Osteocyte (in vitro differentiated cells): ENCODE measurements at regions not wholly inside any gene's neighbourhood (a gene's known extent, or its start where the extent isn't known, plus 50 kb on each side); places are given as distances from the start of the nearest gene placed in this dataset.

ENCODE experiments used
- DNase-seq: peaks from one replicate; pipeline ENCODE4 v3.0.0; 2021; ENCODE audit warnings: mixed read lengths; ENCODE audit not compliant: unreplicated experiment; ENCODE audit errors: extremely low spot score
- H3K27ac Mint-ChIP-seq: one replicate; pipeline ENCODE4 v1.8.0; 2021; ENCODE audit warnings: mild to moderate bottlenecking, mixed read lengths; ENCODE audit not compliant: unreplicated experiment
- H3K27me3 Mint-ChIP-seq: one replicate; pipeline ENCODE4 v1.8.0; 2021; ENCODE audit warnings: mixed read lengths; ENCODE audit not compliant: unreplicated experiment
- H3K36me3 Mint-ChIP-seq: one replicate; pipeline ENCODE4 v1.8.0; 2021; ENCODE audit warnings: mixed read lengths; ENCODE audit not compliant: unreplicated experiment
- H3K4me1 Mint-ChIP-seq: one replicate; pipeline ENCODE4 v1.8.0; 2021; ENCODE audit warnings: mixed read lengths; ENCODE audit not compliant: unreplicated experiment
- H3K4me3 Mint-ChIP-seq: one replicate; pipeline ENCODE4 v1.8.0; 2021; ENCODE audit warnings: mild to moderate bottlenecking, moderate library complexity, mixed read lengths; ENCODE audit not compliant: unreplicated experiment
- H3K9me3 Mint-ChIP-seq: one replicate; pipeline ENCODE4 v1.8.0; 2021; ENCODE audit warnings: mixed read lengths; ENCODE audit not compliant: unreplicated experiment
- TF ChIP-seq, protein P1 (sequence below): fragments of 200-600 bp; sonication (generic); IDR thresholded peaks from 2 replicates; pipeline ENCODE4 v1.5.0; 2021; ENCODE audit warnings: antibody characterized with exemption, mild to moderate bottlenecking, moderate library complexity

DNA sequence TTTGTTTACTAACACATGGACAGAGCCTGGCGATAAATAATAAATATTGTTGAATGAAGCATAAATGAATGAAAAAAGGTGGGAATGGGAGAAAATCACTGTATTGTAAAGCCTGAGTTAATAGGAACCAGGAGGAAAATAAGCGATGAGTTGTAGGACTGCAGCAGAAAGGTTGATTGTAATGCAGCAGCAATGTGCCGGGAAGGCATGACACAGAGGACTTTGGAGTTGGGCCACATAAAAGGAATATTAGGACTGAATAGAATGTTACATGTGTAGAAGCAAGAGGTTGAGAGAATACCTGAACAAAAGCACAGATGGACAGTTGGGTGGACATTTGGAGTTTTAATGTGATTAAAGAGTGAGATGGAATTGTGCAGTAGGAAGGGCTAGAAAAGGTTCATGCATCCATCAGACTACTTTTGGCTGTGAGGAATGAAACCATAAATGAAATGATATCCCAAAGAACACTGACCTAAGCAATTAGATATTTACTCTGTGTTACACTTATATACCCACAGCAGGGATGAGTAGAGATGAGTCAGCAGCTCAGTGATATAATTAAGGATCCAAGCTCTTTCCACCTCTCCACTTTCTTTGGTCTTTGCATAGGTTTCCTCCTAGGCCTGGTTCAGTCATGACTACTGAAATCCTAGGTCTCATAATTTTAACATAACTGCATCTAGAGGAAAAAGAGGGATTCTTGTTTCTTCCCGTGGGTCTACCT, 55.4 kb downstream of the CCER1 start:
- H3K4me3 Mint-ChIP-seq = no peak overlapping the region
- H3K4me1 Mint-ChIP-seq = peaks cover 8% of the 10 kb centered on the region
- no peaks in the 10 kb centered on the region for H3K36me3 Mint-ChIP-seq
- no peak overlapping the region for H3K27ac Mint-ChIP-seq
- TF ChIP-seq, protein P1, sequence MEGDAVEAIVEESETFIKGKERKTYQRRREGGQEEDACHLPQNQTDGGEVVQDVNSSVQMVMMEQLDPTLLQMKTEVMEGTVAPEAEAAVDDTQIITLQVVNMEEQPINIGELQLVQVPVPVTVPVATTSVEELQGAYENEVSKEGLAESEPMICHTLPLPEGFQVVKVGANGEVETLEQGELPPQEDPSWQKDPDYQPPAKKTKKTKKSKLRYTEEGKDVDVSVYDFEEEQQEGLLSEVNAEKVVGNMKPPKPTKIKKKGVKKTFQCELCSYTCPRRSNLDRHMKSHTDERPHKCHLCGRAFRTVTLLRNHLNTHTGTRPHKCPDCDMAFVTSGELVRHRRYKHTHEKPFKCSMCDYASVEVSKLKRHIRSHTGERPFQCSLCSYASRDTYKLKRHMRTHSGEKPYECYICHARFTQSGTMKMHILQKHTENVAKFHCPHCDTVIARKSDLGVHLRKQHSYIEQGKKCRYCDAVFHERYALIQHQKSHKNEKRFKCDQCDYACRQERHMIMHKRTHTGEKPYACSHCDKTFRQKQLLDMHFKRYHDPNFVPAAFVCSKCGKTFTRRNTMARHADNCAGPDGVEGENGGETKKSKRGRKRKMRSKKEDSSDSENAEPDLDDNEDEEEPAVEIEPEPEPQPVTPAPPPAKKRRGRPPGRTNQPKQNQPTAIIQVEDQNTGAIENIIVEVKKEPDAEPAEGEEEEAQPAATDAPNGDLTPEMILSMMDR = no peak
- no peaks in the 10 kb centered on the region for H3K9me3 Mint-ChIP-seq
- H3K27me3 Mint-ChIP-seq = no peaks in the 10 kb centered on the region
- no peak for DNase-seq

- peaks cover 5% of the 10 kb centered on the region for H3K9me3 Mint-ChIP-seq
- peaks cover 8% of the 10 kb centered on the region for H3K4me1 Mint-ChIP-seq
- no peaks in the 10 kb centered on the region for H3K27me3 Mint-ChIP-seq
- TF ChIP-seq, protein P1 = no peak
- no peak overlapping the region for H3K27ac Mint-ChIP-seq
- no peak overlapping the region for H3K4me3 Mint-ChIP-seq
- no peaks in the 10 kb centered on the region for H3K36me3 Mint-ChIP-seq
- no peak for DNase-seq
Observed at GRCh38 chr12:90897986-90898385, 57.0 kb downstream of the CCER1 start.

- no peak for DNase-seq
- TF ChIP-seq, protein P1 = no peak
- Mint-ChIP-seq H3K4me3 (no peak overlapping the region), H3K36me3 (no peaks in the 10 kb centered on the region), H3K27ac (no peak overlapping the region), H3K27me3 (no peaks in the 10 kb centered on the region), H3K4me1 (peaks cover 8% of the 10 kb centered on the region), H3K9me3 (peaks cover 5% of the 10 kb centered on the region)
Observed at GRCh38 chr12:90897316-90897715, 57.7 kb downstream of the CCER1 start.

DNA sequence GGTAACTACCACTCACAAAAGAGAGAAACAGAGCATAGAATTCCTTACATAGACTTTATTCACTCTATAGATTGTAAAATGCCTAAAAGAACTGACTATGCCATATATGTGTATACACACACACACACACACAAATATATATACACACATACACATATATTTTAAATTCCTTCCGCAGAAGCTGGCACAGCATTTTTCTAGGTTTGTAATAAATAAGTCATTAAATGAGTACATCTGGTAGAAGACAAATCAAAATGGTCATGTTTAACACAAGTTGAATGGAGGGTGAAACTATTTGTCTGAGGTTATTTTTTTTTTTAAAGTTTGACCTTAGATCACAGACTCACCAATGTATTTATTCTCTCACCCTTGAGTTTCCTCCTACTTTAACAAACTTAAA, 58.2 kb downstream of the CCER1 start:
- TF ChIP-seq, protein P1 = no peak
- H3K27me3 Mint-ChIP-seq = no peaks in the 10 kb centered on the region
- no peak overlapping the region for H3K4me3 Mint-ChIP-seq

GRCh38 chr12:90896164-90896563, 58.8 kb downstream of the CCER1 start:
- Mint-ChIP-seq H3K4me3 (no peak overlapping the region), H3K9me3 (peaks cover 5% of the 10 kb centered on the region), H3K36me3 (no peaks in the 10 kb centered on the region), H3K4me1 (peaks cover 8% of the 10 kb centered on the region), H3K27me3 (no peaks in the 10 kb centered on the region), H3K27ac (no peak overlapping the region)
- TF ChIP-seq, protein P1 = no peak
- DNase-seq = no peak

More for the DNA sequence above, 58.2 kb downstream of the CCER1 start:
- DNase-seq = no peak
- H3K27ac Mint-ChIP-seq = no peak overlapping the region
- H3K4me1 Mint-ChIP-seq = peaks cover 8% of the 10 kb centered on the region
- H3K9me3 Mint-ChIP-seq = peaks cover 5% of the 10 kb centered on the region
- H3K36me3 Mint-ChIP-seq = no peaks in the 10 kb centered on the region
